HL-60 (cell line): ENCODE measurements at regions not wholly inside any gene's neighbourhood (a gene's known extent, or its start where the extent isn't known, plus 50 kb on each side); places are given as distances from the start of the nearest gene placed in this dataset.

Experiments
- DNase-seq, 2 experiments: peaks; one replicate each; pipeline ENCODE4 v3.0.0-alpha.2; 2010 to 2020; ENCODE audit warnings: low read depth in 1 of 2, low spot score in 1 of 2
- H3K27ac ChIP-seq: fragments of 250-450 bp; sonication (Bioruptor Pico); replicated peaks from 2 replicates; pipeline ENCODE4 v1.5.1; 2020; ENCODE audit warnings: mild to moderate bottlenecking, moderate library complexity
- H3K27me3 ChIP-seq: fragments of 250-450 bp; sonication (Bioruptor Pico); 2 replicates; pipeline ENCODE4 v1.5.1; 2021; ENCODE audit warnings: mild to moderate bottlenecking, moderate library complexity; ENCODE audit not compliant: insufficient read depth, poor library complexity, severe bottlenecking
- H3K4me3 ChIP-seq: replicated peaks from 2 replicates; pipeline ENCODE4 v1.5.1; 2011; ENCODE audit warnings: mild to moderate bottlenecking, control low read depth, low read length; ENCODE audit not compliant: insufficient read depth
- CTCF ChIP-seq: IDR thresholded peaks from one replicate; pipeline ENCODE4 v1.5.1; 2011; ENCODE audit warnings: low read length, control low read depth, inconsistent platforms; ENCODE audit not compliant: insufficient read depth
- GABPA ChIP-seq: IDR thresholded peaks from 2 replicates; pipeline ENCODE4 v1.6.1; 2012; ENCODE audit warnings: low read depth
- POLR2AphosphoS5 ChIP-seq: IDR thresholded peaks from 2 replicates; pipeline ENCODE4 v1.6.1; 2012; ENCODE audit warnings: low read depth
- REST ChIP-seq: IDR thresholded peaks from 2 replicates; pipeline ENCODE4 v1.6.1; 2012; ENCODE audit warnings: low read depth; ENCODE audit not compliant: insufficient replicate concordance
- SPI1 ChIP-seq: IDR thresholded peaks from 2 replicates; pipeline ENCODE4 v1.6.1; 2012; ENCODE audit warnings: low read depth, mild to moderate bottlenecking, borderline replicate concordance

GRCh38 chr9:18058564-18059442 is 415.1 kb upstream of the ADAMTSL1 start:
- no peak overlapping the region for H3K4me3 ChIP-seq
- DNase-seq = no peak
- TF ChIP-seq POLR2AphosphoS5 (no peak), REST (no peak), CTCF (no peak)
- H3K27ac ChIP-seq = no peak overlapping the region
- H3K27me3 ChIP-seq = no peaks in the 10 kb centered on the region

GRCh38 chr9:18059447-18059846 is 414.5 kb upstream of the ADAMTSL1 start:
- Histone ChIP-seq H3K4me3 (no peak overlapping the region), H3K27ac (no peak overlapping the region), H3K27me3 (no peaks in the 10 kb centered on the region)
- TF ChIP-seq POLR2AphosphoS5 = no peak
- no peak for TF ChIP-seq SPI1
- no peak for TF ChIP-seq GABPA
- TF ChIP-seq REST = no peak
- no peak for TF ChIP-seq CTCF
- no peak for DNase-seq

- no peaks in the 10 kb centered on the region for H3K27me3 ChIP-seq
- H3K27ac ChIP-seq = no peak overlapping the region
- DNase-seq = no peak
- no peak overlapping the region for H3K4me3 ChIP-seq
- TF ChIP-seq CTCF (no peak), GABPA (no peak), REST (no peak), POLR2AphosphoS5 (no peak), SPI1 (no peak)
Observed at GRCh38 chr9:18060269-18060934, 413.6 kb upstream of the ADAMTSL1 start.
